ENCODE measurements at regions not wholly inside any gene's neighbourhood (a gene's known extent, or its start where the extent isn't known, plus 50 kb on each side); places are given as distances from the start of the nearest gene placed in this dataset.

- ChIA-PET SMC1A (ENCODE audit: uncharacterized antibody, unreplicated experiment) (interaction anchor here (1.6 kb wide), 1 partner anchor 506 kb away, joined by 7 read pairs; no protein-coding TSS in a partner anchor), POLR2A (no interaction called here), CTCF (interaction anchor here (0.8 to 7.2 kb wide), 7 partner anchors 31 to 563 kb away, joined by 3 to 61 read pairs (median 4); no protein-coding TSS in a partner anchor), RAD21 (ENCODE audit: unreplicated experiment) (interaction anchor here (0.5 to 3.1 kb wide), 5 partner anchors 22 to 506 kb away, joined by 3 to 13 read pairs (median 5); no protein-coding TSS in a partner anchor)
- Histone ChIP-seq H2AFZ (ENCODE audit: control insufficient read depth, low read depth, low read length) (no peak overlapping the region), H3K4me3 (no peak overlapping the region), H3K9me3 (replicated peaks; ENCODE audit: control insufficient read depth, insufficient read depth, low read length) (no peaks in the 10 kb centered on the region), H4K20me1 (ENCODE audit: control insufficient read depth, insufficient read depth) (no peaks in the 10 kb centered on the region), H3K27ac (ENCODE audit: control insufficient read depth, insufficient read depth) (no peak overlapping the region), H3K4me2 (ENCODE audit: control insufficient read depth, insufficient read depth) (no peak overlapping the region), H3K36me3 (ENCODE audit: control insufficient read depth in 2 of 2, insufficient read depth in 2 of 2, low read length in 1 of 2) (no peaks in the 10 kb centered on the region), H3K27me3 (replicated peaks in 1 of 2; ENCODE audit: control insufficient read depth in 2 of 2, insufficient read depth in 2 of 2, low read length in 1 of 2) (peaks cover 0 to 1% of the 10 kb centered on the region in 2 experiments; a peak in 1 of 4 replicates), H3K9ac (ENCODE audit: control insufficient read depth, insufficient read depth, low read length) (no peak overlapping the region), H3K4me1 (ENCODE audit: control insufficient read depth, insufficient read depth, low read length) (no peaks in the 10 kb centered on the region), H3K79me2 (ENCODE audit: control insufficient read depth, insufficient read depth, low read length) (no peaks in the 10 kb centered on the region)
- in situ Hi-C loops (cut with MboI) = no loop called here
- DNase-seq (ENCODE audit: low read depth, low spot score) (no peak), FAIRE-seq (no peak), ATAC-seq (no peak)
- no TSS peak for BruUV-seq (replicated peaks)
- 23% methylated on average over 5 of the region's 5 CpGs for WGBS (ENCODE audit: insufficient coverage, insufficient replicate concordance, low lambda C conversion rate, missing lambda C conversion rate)
- TF ChIP-seq DPF2 (IDR thresholded peaks at IDR 0.05) = no peak
- TF ChIP-seq CBX3 (IDR thresholded peaks at IDR 0.05; ENCODE audit: borderline replicate concordance, low read depth) = no peak
- TF ChIP-seq BRCA1 (IDR thresholded peaks at IDR 0.05; ENCODE audit: low read depth, low read length) = no peak
- TF ChIP-seq ZNF274 (IDR thresholded peaks at IDR 0.05; ENCODE audit: insufficient read depth, insufficient read length) = no peak
- no peak for TF ChIP-seq TCF3 (IDR thresholded peaks at IDR 0.05; ENCODE audit: borderline replicate concordance, insufficient read depth, low read depth, low read length)
- TF ChIP-seq, protein P1, sequence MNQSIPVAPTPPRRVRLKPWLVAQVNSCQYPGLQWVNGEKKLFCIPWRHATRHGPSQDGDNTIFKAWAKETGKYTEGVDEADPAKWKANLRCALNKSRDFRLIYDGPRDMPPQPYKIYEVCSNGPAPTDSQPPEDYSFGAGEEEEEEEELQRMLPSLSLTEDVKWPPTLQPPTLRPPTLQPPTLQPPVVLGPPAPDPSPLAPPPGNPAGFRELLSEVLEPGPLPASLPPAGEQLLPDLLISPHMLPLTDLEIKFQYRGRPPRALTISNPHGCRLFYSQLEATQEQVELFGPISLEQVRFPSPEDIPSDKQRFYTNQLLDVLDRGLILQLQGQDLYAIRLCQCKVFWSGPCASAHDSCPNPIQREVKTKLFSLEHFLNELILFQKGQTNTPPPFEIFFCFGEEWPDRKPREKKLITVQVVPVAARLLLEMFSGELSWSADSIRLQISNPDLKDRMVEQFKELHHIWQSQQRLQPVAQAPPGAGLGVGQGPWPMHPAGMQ (IDR thresholded peaks at IDR 0.05; ENCODE audit: borderline replicate concordance) = no peak
- TF ChIP-seq, protein P2, sequence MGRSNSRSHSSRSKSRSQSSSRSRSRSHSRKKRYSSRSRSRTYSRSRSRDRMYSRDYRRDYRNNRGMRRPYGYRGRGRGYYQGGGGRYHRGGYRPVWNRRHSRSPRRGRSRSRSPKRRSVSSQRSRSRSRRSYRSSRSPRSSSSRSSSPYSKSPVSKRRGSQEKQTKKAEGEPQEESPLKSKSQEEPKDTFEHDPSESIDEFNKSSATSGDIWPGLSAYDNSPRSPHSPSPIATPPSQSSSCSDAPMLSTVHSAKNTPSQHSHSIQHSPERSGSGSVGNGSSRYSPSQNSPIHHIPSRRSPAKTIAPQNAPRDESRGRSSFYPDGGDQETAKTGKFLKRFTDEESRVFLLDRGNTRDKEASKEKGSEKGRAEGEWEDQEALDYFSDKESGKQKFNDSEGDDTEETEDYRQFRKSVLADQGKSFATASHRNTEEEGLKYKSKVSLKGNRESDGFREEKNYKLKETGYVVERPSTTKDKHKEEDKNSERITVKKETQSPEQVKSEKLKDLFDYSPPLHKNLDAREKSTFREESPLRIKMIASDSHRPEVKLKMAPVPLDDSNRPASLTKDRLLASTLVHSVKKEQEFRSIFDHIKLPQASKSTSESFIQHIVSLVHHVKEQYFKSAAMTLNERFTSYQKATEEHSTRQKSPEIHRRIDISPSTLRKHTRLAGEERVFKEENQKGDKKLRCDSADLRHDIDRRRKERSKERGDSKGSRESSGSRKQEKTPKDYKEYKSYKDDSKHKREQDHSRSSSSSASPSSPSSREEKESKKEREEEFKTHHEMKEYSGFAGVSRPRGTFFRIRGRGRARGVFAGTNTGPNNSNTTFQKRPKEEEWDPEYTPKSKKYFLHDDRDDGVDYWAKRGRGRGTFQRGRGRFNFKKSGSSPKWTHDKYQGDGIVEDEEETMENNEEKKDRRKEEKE (IDR thresholded peaks at IDR 0.05) = no peak
- TF ChIP-seq TAF1 (IDR thresholded peaks at IDR 0.05; ENCODE audit: borderline replicate concordance, low read depth, low read length) = no peak
- no peak for TF ChIP-seq TCF7 (IDR thresholded peaks at IDR 0.05; ENCODE audit: borderline replicate concordance)
- TF ChIP-seq ATF7 (IDR thresholded peaks at IDR 0.05; ENCODE audit: low read depth) = no peak
- no peak for TF ChIP-seq LARP7 (IDR thresholded peaks at IDR 0.05)
- intact Hi-C loops (cut with micrococcal nuclease; ENCODE audit: unreplicated experiment) = loop anchor here (10.0 kb wide), 2 partner anchors 426 to 506 kb away; no protein-coding TSS in a partner anchor
Observed at GRCh38 chr2:42978175-42978886, 185.9 kb upstream of the HAAO start.
